H9 (cell line): ENCODE measurements at regions not wholly inside any gene's neighbourhood (a gene's known extent, or its start where the extent isn't known, plus 50 kb on each side); places are given as distances from the start of the nearest gene placed in this dataset.

Source experiments
- DNase-seq: peaks from one replicate; pipeline ENCODE4 v3.0.0-alpha.2; 2017
- H2AFZ ChIP-seq: one replicate; pipeline ENCODE4 v1.6.1; 2013; ENCODE audit warnings: mild to moderate bottlenecking, low read length, control low read depth, moderate library complexity
- H2AK5ac ChIP-seq: 2 replicates; pipeline ENCODE4 v1.6.1; 2013; ENCODE audit warnings: low read length, control low read depth, mixed read lengths; ENCODE audit not compliant: insufficient read length
- H2BK120ac ChIP-seq: one replicate; pipeline ENCODE4 v1.6.1; 2013; ENCODE audit warnings: low read depth, mild to moderate bottlenecking, low read length, control low read depth, inconsistent platforms; ENCODE audit not compliant: poor library complexity, severe bottlenecking
- H2BK12ac ChIP-seq: 2 replicates; pipeline ENCODE4 v1.6.1; 2013; ENCODE audit warnings: low read length, control low read depth, mixed read lengths, low read depth; ENCODE audit not compliant: insufficient read length
- H2BK15ac ChIP-seq: 2 replicates; pipeline ENCODE4 v1.6.1; 2013; ENCODE audit warnings: low read depth, low read length, control low read depth
- H2BK20ac ChIP-seq: one replicate; pipeline ENCODE4 v1.6.1; 2013; ENCODE audit warnings: low read depth, mild to moderate bottlenecking, low read length, control low read depth, inconsistent platforms; ENCODE audit not compliant: poor library complexity, severe bottlenecking
- H2BK5ac ChIP-seq: 2 replicates; pipeline ENCODE4 v1.6.1; 2013; ENCODE audit warnings: low read length, control low read depth, mixed read lengths; ENCODE audit not compliant: insufficient read length
- H3K14ac ChIP-seq: 2 replicates; pipeline ENCODE4 v1.6.1; 2013; ENCODE audit warnings: low read length, control low read depth; ENCODE audit not compliant: insufficient read depth
- H3K18ac ChIP-seq: 2 replicates; pipeline ENCODE4 v1.6.1; 2013; ENCODE audit warnings: low read depth, mild to moderate bottlenecking, mixed read lengths, low read length, control low read depth; ENCODE audit not compliant: insufficient read length
- H3K23ac ChIP-seq: 2 replicates; pipeline ENCODE4 v1.6.1; 2013; ENCODE audit warnings: low read length, control low read depth, mixed read lengths, low read depth; ENCODE audit not compliant: insufficient read length
- H3K23me2 ChIP-seq: 2 replicates; pipeline ENCODE4 v1.6.1; 2013; ENCODE audit warnings: low read depth, mild to moderate bottlenecking, mixed read lengths, low read length, control low read depth; ENCODE audit not compliant: insufficient read length, poor library complexity, severe bottlenecking
- H3K27ac ChIP-seq: 2 replicates; pipeline ENCODE4 v1.5.1; 2013; ENCODE audit warnings: low read length, control low read depth, mixed read lengths, low read depth; ENCODE audit not compliant: insufficient read length
- H3K27me3 ChIP-seq: 2 replicates; pipeline ENCODE4 v1.6.1; 2013; ENCODE audit warnings: low read length, control low read depth, inconsistent platforms; ENCODE audit not compliant: insufficient read depth
- H3K4ac ChIP-seq: 2 replicates; pipeline ENCODE4 v1.6.1; 2013; ENCODE audit warnings: low read depth, mild to moderate bottlenecking, control low read depth, inconsistent platforms, low read length, moderate library complexity
- H3K4me1 ChIP-seq: 2 replicates; pipeline ENCODE4 v1.6.1; 2013; ENCODE audit warnings: low read length, control low read depth, inconsistent platforms; ENCODE audit not compliant: insufficient read depth
- H3K4me2 ChIP-seq: 2 replicates; pipeline ENCODE4 v1.6.1; 2013; ENCODE audit warnings: low read length, control low read depth, mixed read lengths; ENCODE audit not compliant: insufficient read length, insufficient read depth
- H3K56ac ChIP-seq: 2 replicates; pipeline ENCODE4 v1.6.1; 2013; ENCODE audit warnings: low read depth, mild to moderate bottlenecking, mixed read lengths, low read length, control low read depth; ENCODE audit not compliant: insufficient read length
- H3K79me1 ChIP-seq: 2 replicates; pipeline ENCODE4 v1.6.1; 2013; ENCODE audit warnings: low read depth, mild to moderate bottlenecking, moderate library complexity, low read length, control low read depth, inconsistent platforms; ENCODE audit not compliant: insufficient read depth, poor library complexity, severe bottlenecking
- H3K79me2 ChIP-seq: 2 replicates; pipeline ENCODE4 v1.6.1; 2013; ENCODE audit warnings: low read length, control low read depth, inconsistent platforms; ENCODE audit not compliant: insufficient read depth
- H3K9ac ChIP-seq: 2 replicates; pipeline ENCODE4 v1.6.1; 2013; ENCODE audit warnings: low read length, control low read depth, mixed read lengths; ENCODE audit not compliant: insufficient read length; ENCODE audit errors: extremely low read depth
- H3K9me3 ChIP-seq: one replicate; pipeline ENCODE4 v1.6.1; 2013; ENCODE audit warnings: low read depth, low read length, inconsistent platforms; ENCODE audit not compliant: control insufficient read depth
- H3T11ph ChIP-seq: one replicate; pipeline ENCODE4 v1.6.1; 2013; ENCODE audit warnings: mild to moderate bottlenecking, low read length, control low read depth, inconsistent platforms
- H4K20me1 ChIP-seq: one replicate; pipeline ENCODE4 v1.6.1; 2013; ENCODE audit not compliant: control insufficient read depth, insufficient read length, insufficient read depth
- H4K5ac ChIP-seq: 2 replicates; pipeline ENCODE4 v1.6.1; 2013; ENCODE audit warnings: low read depth, mild to moderate bottlenecking, mixed read lengths, low read length, control low read depth; ENCODE audit not compliant: insufficient read length
- H4K8ac ChIP-seq: replicated peaks from 2 replicates; pipeline ENCODE4 v1.6.1; 2013; ENCODE audit warnings: low read length, control low read depth, mixed read lengths, low read depth; ENCODE audit not compliant: insufficient read length
- H4K91ac ChIP-seq: 2 replicates; pipeline ENCODE4 v1.6.1; 2013; ENCODE audit warnings: low read depth, mild to moderate bottlenecking, moderate library complexity, mixed read lengths, low read length, control low read depth; ENCODE audit not compliant: insufficient read length
- H3K27ac Mint-ChIP-seq, 3 experiments: 2 replicates in 2 of 3; 3 replicates in 1 of 3; pipeline ENCODE4 v1.8.0; 2020 to 2021; ENCODE audit warnings: mixed read lengths in 3 of 3, mild to moderate bottlenecking in 1 of 3, moderate library complexity in 1 of 3
- H3K27me3 Mint-ChIP-seq: 2 replicates; pipeline ENCODE4 v1.8.0; 2021; ENCODE audit warnings: low read depth, mild to moderate bottlenecking, moderate library complexity, mixed read lengths
- H3K36me3 Mint-ChIP-seq, 3 experiments: 2 replicates in 2 of 3; 3 replicates in 1 of 3; pipeline ENCODE4 v1.8.0; 2020 to 2021; ENCODE audit warnings: low read depth in 3 of 3, mixed read lengths in 3 of 3; ENCODE audit not compliant: insufficient read depth in 1 of 3
- H3K4me1 Mint-ChIP-seq, 2 experiments: 2 replicates each; pipeline ENCODE4 v1.8.0; 2020; ENCODE audit warnings: mixed read lengths in 2 of 2
- H3K4me3 Mint-ChIP-seq, 2 experiments: 2 replicates in 1 of 2; 3 replicates in 1 of 2; pipeline ENCODE4 v1.8.0; 2020 to 2021; ENCODE audit warnings: mild to moderate bottlenecking in 2 of 2, mixed read lengths in 2 of 2, moderate library complexity in 1 of 2
- H3K9me3 Mint-ChIP-seq, 2 experiments: 2 replicates in 1 of 2; 3 replicates in 1 of 2; pipeline ENCODE4 v1.8.0; 2020; ENCODE audit warnings: mild to moderate bottlenecking in 2 of 2, mixed read lengths in 2 of 2, moderate library complexity in 1 of 2
- WGBS: extraction: QIAGEN DNeasy Blood & Tissue Kit; methylation state at CpG from one replicate; pipeline ENCODE4 v1.1.7; 2013; ENCODE audit warnings: missing lambda C conversion rate, low lambda C conversion rate, mixed read lengths; ENCODE audit not compliant: insufficient read length; ENCODE audit errors: extremely low coverage; 5-methylcytosine and 5-hydroxymethylcytosine counted together
- TF ChIP-seq, protein P1 (sequence below): fragments of 200-600 bp; sonication (generic); conservative IDR thresholded peaks from 3 replicates; pipeline ENCODE4 v1.8.0; 2021; ENCODE audit warnings: antibody characterized with exemption, mild to moderate bottlenecking

DNA sequence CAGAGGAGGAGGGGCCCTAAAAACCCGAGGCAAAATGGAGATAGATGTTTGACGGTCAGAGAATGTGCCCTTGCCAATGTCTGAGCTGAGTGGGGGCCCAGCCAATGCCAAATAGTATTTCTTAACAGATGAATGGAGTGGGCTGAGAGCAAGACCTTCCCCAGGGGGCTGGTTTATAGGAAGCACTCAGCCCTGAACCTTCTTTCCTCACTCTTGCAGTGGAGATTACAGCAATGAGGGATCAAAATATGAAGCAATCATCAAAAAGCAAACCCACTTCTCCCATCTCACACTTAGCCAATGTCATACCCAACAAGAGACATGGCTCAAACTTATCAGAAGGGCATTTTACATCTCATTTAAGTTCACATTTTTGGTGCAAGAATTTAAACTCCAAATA, 350.3 kb downstream of the GADD45G start:
- Histone ChIP-seq H3K27ac (no peak overlapping the region), H3K14ac (no peak overlapping the region), H3T11ph (no peak overlapping the region), H3K23ac (no peak overlapping the region), H3K4ac (no peak overlapping the region), H3K9ac (no peak overlapping the region), H3K9me3 (no peaks in the 10 kb centered on the region), H2BK5ac (no peak overlapping the region), H4K8ac (no peak overlapping the region), H4K5ac (no peak overlapping the region), H3K23me2 (no peaks in the 10 kb centered on the region), H2BK12ac (no peak overlapping the region), H3K4me2 (no peak overlapping the region), H2BK20ac (no peak overlapping the region), H3K79me1 (no peaks in the 10 kb centered on the region), H3K56ac (no peak overlapping the region), H3K27me3 (no peaks in the 10 kb centered on the region), H3K4me1 (no peaks in the 10 kb centered on the region), H2BK120ac (no peak overlapping the region), H3K79me2 (no peaks in the 10 kb centered on the region), H4K91ac (no peak overlapping the region), H2AFZ (no peak overlapping the region), H4K20me1 (no peaks in the 10 kb centered on the region), H2BK15ac (no peak overlapping the region), H2AK5ac (no peak overlapping the region), H3K18ac (no peak overlapping the region)
- TF ChIP-seq, protein P1, sequence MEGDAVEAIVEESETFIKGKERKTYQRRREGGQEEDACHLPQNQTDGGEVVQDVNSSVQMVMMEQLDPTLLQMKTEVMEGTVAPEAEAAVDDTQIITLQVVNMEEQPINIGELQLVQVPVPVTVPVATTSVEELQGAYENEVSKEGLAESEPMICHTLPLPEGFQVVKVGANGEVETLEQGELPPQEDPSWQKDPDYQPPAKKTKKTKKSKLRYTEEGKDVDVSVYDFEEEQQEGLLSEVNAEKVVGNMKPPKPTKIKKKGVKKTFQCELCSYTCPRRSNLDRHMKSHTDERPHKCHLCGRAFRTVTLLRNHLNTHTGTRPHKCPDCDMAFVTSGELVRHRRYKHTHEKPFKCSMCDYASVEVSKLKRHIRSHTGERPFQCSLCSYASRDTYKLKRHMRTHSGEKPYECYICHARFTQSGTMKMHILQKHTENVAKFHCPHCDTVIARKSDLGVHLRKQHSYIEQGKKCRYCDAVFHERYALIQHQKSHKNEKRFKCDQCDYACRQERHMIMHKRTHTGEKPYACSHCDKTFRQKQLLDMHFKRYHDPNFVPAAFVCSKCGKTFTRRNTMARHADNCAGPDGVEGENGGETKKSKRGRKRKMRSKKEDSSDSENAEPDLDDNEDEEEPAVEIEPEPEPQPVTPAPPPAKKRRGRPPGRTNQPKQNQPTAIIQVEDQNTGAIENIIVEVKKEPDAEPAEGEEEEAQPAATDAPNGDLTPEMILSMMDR = no peak
- Mint-ChIP-seq H3K36me3 (peaks cover 0 to 8% (median 0%) of the 10 kb centered on the region in 3 experiments; a peak in 1 of 7 replicates), H3K9me3 (peaks cover 3 to 4% of the 10 kb centered on the region in 2 experiments; a peak in 4 of 5 replicates), H3K4me3 (no peak overlapping the region), H3K4me1 (peaks cover 8 to 10% of the 10 kb centered on the region in 2 experiments), H3K27ac (no peak overlapping the region), H3K27me3 (peaks cover 4% of the 10 kb centered on the region)
- DNase-seq = no peak
- WGBS = no CpG with 5 or more reads among the region's 2 CpGs
